Activated CD4-positive, alpha-beta T cell treated with anti-CD3 and anti-CD28 coated beads for 36 hours (primary cell): ENCODE measurements at regions not wholly inside any gene's neighbourhood (a gene's known extent, or its start where the extent isn't known, plus 50 kb on each side); places are given as distances from the start of the nearest gene placed in this dataset.
"Not testable (repeated sequence)": the region's sequence is repeated elsewhere in the genome, so short reads cannot be mapped to it uniquely, and the experiment has no call there.

Experiments used
- ATAC-seq: fragments of 200-7000 bp; cut with Tn5 transposase; one replicate; pipeline ENCODE4 v1.10.0; 2021; ENCODE audit warnings: mild to moderate bottlenecking, moderate library complexity
- CTCF ChIA-PET: fragments of 350-600 bp; sonication (Branson Sonifier 250); formaldehyde crosslinking; loops from one replicate; lab custom pipeline; 2021; ENCODE audit warnings: antibody characterized with exemption; lab: Charles Lee
- POLR2A ChIA-PET: fragments of 350-600 bp; sonication (Branson Sonifier 250); formaldehyde crosslinking; loops from one replicate; lab custom pipeline; 2021; ENCODE audit warnings: antibody characterized with exemption, inconsistent platforms; lab: Charles Lee
- DNase-seq: peaks from one replicate; pipeline ENCODE4 v3.0.0-alpha.2; 2020
- H3K27ac Mint-ChIP-seq: one replicate; pipeline ENCODE4 v1.8.0; 2021; ENCODE audit warnings: mixed read lengths
- H3K27me3 Mint-ChIP-seq: one replicate; pipeline ENCODE4 v1.8.0; 2021; ENCODE audit warnings: mixed read lengths
- H3K36me3 Mint-ChIP-seq: one replicate; pipeline ENCODE4 v1.8.0; 2021; ENCODE audit warnings: low read depth, mixed read lengths
- H3K4me1 Mint-ChIP-seq: one replicate; pipeline ENCODE4 v1.8.0; 2021; ENCODE audit warnings: mixed read lengths
- H3K4me3 Mint-ChIP-seq: one replicate; pipeline ENCODE4 v1.8.0; 2021; ENCODE audit warnings: mild to moderate bottlenecking, moderate library complexity, mixed read lengths
- H3K9me3 Mint-ChIP-seq: one replicate; pipeline ENCODE4 v1.8.0; 2021; ENCODE audit warnings: low read depth, mixed read lengths
- intact Hi-C, 2 experiments: fragments of 100-400 bp; cut with DNase I in 1 of 2; cut with micrococcal nuclease in 1 of 2; formaldehyde crosslinking; loops; one replicate each; pipeline versions ENCODE4 v1.14.2 to v1.15.1; 2022 to 2024; cut with DNase I, micrococcal nuclease

GRCh38 chr6:27616328-27617045, 143.6 kb upstream of the ZNF184 start:
- Mint-ChIP-seq H3K4me3 (peak overlapping the region; percentile 63), H3K36me3 (no peaks in the 10 kb centered on the region), H3K4me1 (peaks cover 12% of the 10 kb centered on the region), H3K9me3 (no peaks in the 10 kb centered on the region), H3K27ac (no peak overlapping the region), H3K27me3 (peaks cover 59% of the 10 kb centered on the region)
- CTCF ChIA-PET: no interaction called here
- ATAC-seq: no peak
- intact Hi-C loops: no loop called here
- no peak for DNase-seq
- POLR2A ChIA-PET: no interaction called here

GRCh38 chr6:27611451-27611850, 138.5 kb upstream of the ZNF184 start:
- intact Hi-C loops: no loop called here
- Mint-ChIP-seq H3K27me3 (peaks cover 36% of the 10 kb centered on the region), H3K27ac (no peak overlapping the region), H3K4me3 (no peak overlapping the region), H3K4me1 (no peaks in the 10 kb centered on the region), H3K36me3 (no peaks in the 10 kb centered on the region), H3K9me3 (no peaks in the 10 kb centered on the region)
- DNase-seq: no peak
- ChIA-PET POLR2A (no interaction called here), CTCF (no interaction called here)
- no peak for ATAC-seq

- Mint-ChIP-seq H3K27me3 (peaks cover 46% of the 10 kb centered on the region), H3K36me3 (no peaks in the 10 kb centered on the region), H3K27ac (no peak overlapping the region), H3K4me1 (peaks cover 13% of the 10 kb centered on the region), H3K4me3 (no peak overlapping the region), H3K9me3 (no peaks in the 10 kb centered on the region)
- intact Hi-C loops: loop anchor here (1.0 to 10.0 kb wide), 7 partner anchors 78 to 432 kb away; partner anchors contain the start of gene POM121L2 (in 1 of the 2)
- DNase-seq: no peak
- CTCF ChIA-PET: interaction anchor here (0.8 to 2.0 kb wide), 10 partner anchors 8 to 297 kb away, joined by 3 to 9 read pairs (median 4); partner anchors contain the start of gene POM121L2
- POLR2A ChIA-PET: no interaction called here
- no peak for ATAC-seq
Measured at GRCh38 chr6:27608916-27609883, 136.3 kb upstream of the ZNF184 start.

- Mint-ChIP-seq H3K27me3 (peaks cover 45% of the 10 kb centered on the region), H3K4me3 (peak overlapping the region; percentile 46), H3K9me3 (peaks cover 3% of the 10 kb centered on the region), H3K27ac (peak overlapping the region; percentile 14), H3K4me1 (peaks cover 23% of the 10 kb centered on the region), H3K36me3 (no peaks in the 10 kb centered on the region)
- CTCF ChIA-PET: no interaction called here
- intact Hi-C loops: loop anchor here (5.0 to 10.0 kb wide), 5 partner anchors 82 to 428 kb away; no protein-coding TSS in a partner anchor
- POLR2A ChIA-PET: no interaction called here
- peak; percentile 53 for DNase-seq
- ATAC-seq: no peak
Measured at GRCh38 chr6:27605401-27606342, 132.8 kb upstream of the ZNF184 start.

GRCh38 chr6:27604986-27605385, 132.1 kb upstream of the ZNF184 start:
- ChIA-PET CTCF (no interaction called here), POLR2A (no interaction called here)
- peaks cover 23% of the 10 kb centered on the region for H3K4me1 Mint-ChIP-seq
- H3K36me3 Mint-ChIP-seq: no peaks in the 10 kb centered on the region
- no peak for ATAC-seq
- DNase-seq: no peak
- intact Hi-C loops: loop anchor here (5.0 to 10.0 kb wide), 5 partner anchors 82 to 428 kb away; no protein-coding TSS in a partner anchor
- peaks cover 49% of the 10 kb centered on the region for H3K27me3 Mint-ChIP-seq
- no peak overlapping the region for H3K27ac Mint-ChIP-seq
- peaks cover 3% of the 10 kb centered on the region for H3K9me3 Mint-ChIP-seq
- H3K4me3 Mint-ChIP-seq: peak overlapping the region; percentile 46

GRCh38 chr6:27601668-27602254, 128.9 kb upstream of the ZNF184 start:
- no peak for ATAC-seq
- H3K27ac Mint-ChIP-seq: no peak overlapping the region
- ChIA-PET CTCF (interaction anchor here (0.8 kb wide), 2 partner anchors 7 to 49 kb away, joined by 3 read pairs; no protein-coding TSS in a partner anchor), POLR2A (no interaction called here)
- intact Hi-C loops: loop anchor here in 1 of 2 experiments (10.0 kb wide), 1 partner anchor 417 kb away; no protein-coding TSS in a partner anchor
- peaks cover 59% of the 10 kb centered on the region for H3K27me3 Mint-ChIP-seq
- peaks cover 3% of the 10 kb centered on the region for H3K9me3 Mint-ChIP-seq
- H3K4me1 Mint-ChIP-seq: peaks cover 23% of the 10 kb centered on the region
- no peak overlapping the region for H3K4me3 Mint-ChIP-seq
- no peak for DNase-seq
- H3K36me3 Mint-ChIP-seq: no peaks in the 10 kb centered on the region

- ChIA-PET CTCF (no interaction called here), POLR2A (no interaction called here)
- Mint-ChIP-seq H3K36me3 (no peaks in the 10 kb centered on the region), H3K4me3 (no peak overlapping the region), H3K27ac (no peak overlapping the region), H3K27me3 (peaks cover 54% of the 10 kb centered on the region), H3K9me3 (peaks cover 3% of the 10 kb centered on the region), H3K4me1 (peaks cover 12% of the 10 kb centered on the region)
- no peak for DNase-seq
- intact Hi-C loops: loop anchor here in 1 of 2 experiments (10.0 kb wide), 1 partner anchor 415 kb away; no protein-coding TSS in a partner anchor
- no peak for ATAC-seq
Measured at GRCh38 chr6:27599859-27600532, 127.1 kb upstream of the ZNF184 start.

- DNase-seq, H3K4me1 Mint-ChIP-seq, H3K36me3 Mint-ChIP-seq, H3K9me3 Mint-ChIP-seq, POLR2A ChIA-PET, intact Hi-C loops, CTCF ChIA-PET, H3K27ac Mint-ChIP-seq, H3K4me3 Mint-ChIP-seq, ATAC-seq: not testable (repeated sequence)
- peaks cover 42% of the 10 kb centered on the region for H3K27me3 Mint-ChIP-seq
Measured at GRCh38 chr6:27597031-27597567, 124.2 kb upstream of the ZNF184 start.

GRCh38 chr6:27593861-27594260, 121.0 kb upstream of the ZNF184 start:
- DNase-seq: no peak
- POLR2A ChIA-PET: no interaction called here
- Mint-ChIP-seq H3K27me3 (peaks cover 33% of the 10 kb centered on the region), H3K4me3 (no peak overlapping the region), H3K9me3 (no peaks in the 10 kb centered on the region), H3K4me1 (no peaks in the 10 kb centered on the region), H3K36me3 (no peaks in the 10 kb centered on the region), H3K27ac (no peak overlapping the region)
- CTCF ChIA-PET: interaction anchor here (0.6 kb wide), 2 partner anchors 417 to 1244 kb away, joined by 3 to 5 read pairs; no protein-coding TSS in a partner anchor
- ATAC-seq: no peak
- intact Hi-C loops: loop anchor here (5.0 kb wide), 4 partner anchors 47 to 158 kb away; no protein-coding TSS in a partner anchor
